MM.1S (cell line): ENCODE measurements at regions not wholly inside any gene's neighbourhood (a gene's known extent, or its start where the extent isn't known, plus 50 kb on each side); places are given as distances from the start of the nearest gene placed in this dataset.

Experiments
- EZH2 ChIP-seq: fragments of 300-600 bp; sonication (generic); optimal IDR thresholded peaks from 2 replicates; pipeline ENCODE3; 2017; ENCODE audit warnings: low read depth, mild to moderate bottlenecking, antibody characterized with exemption, low read length, mixed read lengths
- EZH2phosphoT487 ChIP-seq: fragments of 300-600 bp; sonication (generic); IDR thresholded peaks from 2 replicates; pipeline ENCODE4 v1.6.1; 2018; ENCODE audit warnings: antibody characterized with exemption, low read length
- TF ChIP-seq, protein P1 (sequence below): fragments of 300-600 bp; sonication (generic); IDR thresholded peaks from 2 replicates; pipeline ENCODE4 v1.5.1; 2016; ENCODE audit warnings: antibody characterized with exemption, low read length, mixed read lengths

DNA sequence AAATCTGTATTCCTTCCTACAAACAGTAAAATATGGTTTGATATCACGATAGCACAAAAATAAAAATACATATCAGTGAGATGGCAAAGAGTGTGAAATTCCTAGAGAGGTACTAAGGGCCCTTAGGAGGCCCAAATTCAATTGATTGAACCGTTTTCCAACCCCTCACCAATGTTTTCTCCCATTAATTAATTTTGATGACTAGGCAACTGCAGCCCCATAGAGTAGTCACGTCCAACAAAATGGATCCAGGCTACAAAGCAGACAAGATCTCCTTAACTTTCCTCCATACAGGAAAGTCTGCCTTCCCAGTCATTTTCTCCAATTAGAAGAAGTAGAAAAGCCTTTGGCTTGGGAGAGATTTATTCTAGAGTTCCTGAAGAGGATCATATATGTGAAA lies 193.9 kb downstream of the PLOD2 start:
- TF ChIP-seq, protein P1, sequence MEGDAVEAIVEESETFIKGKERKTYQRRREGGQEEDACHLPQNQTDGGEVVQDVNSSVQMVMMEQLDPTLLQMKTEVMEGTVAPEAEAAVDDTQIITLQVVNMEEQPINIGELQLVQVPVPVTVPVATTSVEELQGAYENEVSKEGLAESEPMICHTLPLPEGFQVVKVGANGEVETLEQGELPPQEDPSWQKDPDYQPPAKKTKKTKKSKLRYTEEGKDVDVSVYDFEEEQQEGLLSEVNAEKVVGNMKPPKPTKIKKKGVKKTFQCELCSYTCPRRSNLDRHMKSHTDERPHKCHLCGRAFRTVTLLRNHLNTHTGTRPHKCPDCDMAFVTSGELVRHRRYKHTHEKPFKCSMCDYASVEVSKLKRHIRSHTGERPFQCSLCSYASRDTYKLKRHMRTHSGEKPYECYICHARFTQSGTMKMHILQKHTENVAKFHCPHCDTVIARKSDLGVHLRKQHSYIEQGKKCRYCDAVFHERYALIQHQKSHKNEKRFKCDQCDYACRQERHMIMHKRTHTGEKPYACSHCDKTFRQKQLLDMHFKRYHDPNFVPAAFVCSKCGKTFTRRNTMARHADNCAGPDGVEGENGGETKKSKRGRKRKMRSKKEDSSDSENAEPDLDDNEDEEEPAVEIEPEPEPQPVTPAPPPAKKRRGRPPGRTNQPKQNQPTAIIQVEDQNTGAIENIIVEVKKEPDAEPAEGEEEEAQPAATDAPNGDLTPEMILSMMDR, result no peak
- no peak for TF ChIP-seq EZH2
- no peak for TF ChIP-seq EZH2phosphoT487
